Activated naive CD4-positive, alpha-beta T cell treated with anti-CD3 and anti-CD28 coated beads, Interleukin-2, amount 50 U/mL, for 16 hours (primary cell): ENCODE measurements at regions not wholly inside any gene's neighbourhood (a gene's known extent, or its start where the extent isn't known, plus 50 kb on each side); places are given as distances from the start of the nearest gene placed in this dataset.
"Not testable (repeated sequence)": the region's sequence is repeated elsewhere in the genome, so short reads cannot be mapped to it uniquely, and the experiment has no call there.

Experiments
- DNase-seq: peaks from one replicate; pipeline ENCODE4 v3.0.0-alpha.2; 2020

- DNase-seq: no peak
These were observed 76.0 kb upstream of the PICALM start for GRCh38 chr11:86144846-86145245.

GRCh38 chr11:86144087-86144486 is 75.2 kb upstream of the PICALM start:
- DNase-seq: not testable (repeated sequence)

DNA sequence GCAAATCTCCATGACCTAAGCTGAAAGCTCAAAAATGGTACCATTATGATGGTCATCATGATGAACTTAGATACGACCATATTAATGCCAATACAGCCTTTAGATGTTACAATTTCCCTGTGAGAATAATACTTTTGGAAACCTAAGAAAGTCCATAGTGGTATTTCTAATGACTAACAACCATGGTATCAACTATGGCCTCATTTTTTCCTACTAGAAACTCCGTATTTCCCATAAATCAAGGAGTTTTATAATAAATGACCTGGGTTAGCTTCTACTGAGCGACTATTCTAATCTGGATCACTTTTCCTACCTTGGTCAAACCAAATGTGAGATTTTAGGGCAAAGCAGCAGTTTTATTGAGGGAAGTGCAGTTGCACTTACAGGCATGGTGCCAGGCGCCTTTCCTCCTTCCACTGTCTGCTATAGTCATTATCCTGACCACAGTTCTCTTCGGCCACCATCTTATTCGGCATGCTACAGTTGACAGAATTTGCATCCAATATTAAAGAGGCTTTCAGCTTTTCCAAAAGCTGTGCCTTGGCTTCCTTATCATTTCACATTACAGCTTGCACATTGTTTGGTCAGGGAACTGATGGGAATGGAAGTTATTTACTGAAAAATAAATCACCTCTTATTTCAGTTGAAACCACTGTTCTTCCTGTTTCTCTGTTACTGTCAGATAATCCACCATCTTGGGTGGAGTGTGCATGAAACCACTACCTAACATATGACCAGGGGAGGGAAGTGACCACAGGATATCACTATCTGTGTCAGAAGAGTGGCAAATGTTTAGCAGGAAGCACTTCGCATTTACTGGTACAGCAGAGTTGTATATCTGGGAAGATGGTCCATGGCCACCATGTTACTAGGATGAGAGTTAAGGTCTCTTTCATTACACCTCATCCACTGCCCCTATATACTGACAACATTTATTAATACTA is 74.5 kb upstream of the PICALM start:
- no peak for DNase-seq

- no peak for DNase-seq
These were observed 73.3 kb upstream of the PICALM start for GRCh38 chr11:86142170-86142569.

GRCh38 chr11:86141727-86142126 is 72.8 kb upstream of the PICALM start:
- DNase-seq: no peak

GRCh38 chr11:86140334-86140990 is 71.6 kb upstream of the PICALM start:
- no peak for DNase-seq

DNA sequence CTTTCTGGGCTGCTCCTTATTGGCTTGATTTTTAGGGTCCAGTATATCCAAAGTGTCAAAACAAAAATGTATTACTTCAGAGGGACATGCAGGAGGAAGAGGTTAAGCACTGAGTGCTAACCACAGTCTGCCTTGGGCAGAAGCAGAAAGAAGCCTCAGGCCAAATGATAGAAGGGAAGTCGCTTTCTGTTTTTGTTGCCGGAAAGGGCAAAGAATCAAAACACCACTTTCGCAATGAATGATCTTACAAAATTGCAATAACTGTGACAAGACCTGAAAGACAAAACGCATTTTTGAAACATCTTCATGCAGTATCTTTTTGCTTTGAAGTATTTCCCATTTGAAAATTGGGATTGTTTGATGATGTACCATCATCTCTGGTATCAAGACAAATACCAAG is 70.1 kb upstream of the PICALM start:
- DNase-seq: no peak

DNA sequence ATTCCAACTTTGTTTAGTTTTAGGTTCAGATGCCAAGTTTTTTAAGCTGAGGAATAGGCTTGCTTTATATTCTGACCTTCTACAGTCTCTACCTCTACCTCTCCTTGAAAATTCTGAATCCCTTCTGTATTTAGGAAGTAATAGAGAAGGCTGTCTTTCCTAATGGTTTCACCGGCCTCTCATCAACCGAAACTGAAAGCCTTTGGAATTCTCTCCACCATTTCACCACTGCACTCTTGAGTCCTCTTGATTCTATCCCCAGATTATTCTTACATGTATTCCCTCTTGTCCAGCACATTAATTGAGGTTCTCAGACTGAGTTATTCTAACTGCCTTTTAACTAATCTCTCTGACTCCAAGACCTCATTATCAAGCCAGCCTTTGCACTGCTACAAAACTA is 67.7 kb upstream of the PICALM start:
- DNase-seq: no peak

- DNase-seq: no peak
These were observed 66.4 kb upstream of the PICALM start for GRCh38 chr11:86135319-86135714.

DNA sequence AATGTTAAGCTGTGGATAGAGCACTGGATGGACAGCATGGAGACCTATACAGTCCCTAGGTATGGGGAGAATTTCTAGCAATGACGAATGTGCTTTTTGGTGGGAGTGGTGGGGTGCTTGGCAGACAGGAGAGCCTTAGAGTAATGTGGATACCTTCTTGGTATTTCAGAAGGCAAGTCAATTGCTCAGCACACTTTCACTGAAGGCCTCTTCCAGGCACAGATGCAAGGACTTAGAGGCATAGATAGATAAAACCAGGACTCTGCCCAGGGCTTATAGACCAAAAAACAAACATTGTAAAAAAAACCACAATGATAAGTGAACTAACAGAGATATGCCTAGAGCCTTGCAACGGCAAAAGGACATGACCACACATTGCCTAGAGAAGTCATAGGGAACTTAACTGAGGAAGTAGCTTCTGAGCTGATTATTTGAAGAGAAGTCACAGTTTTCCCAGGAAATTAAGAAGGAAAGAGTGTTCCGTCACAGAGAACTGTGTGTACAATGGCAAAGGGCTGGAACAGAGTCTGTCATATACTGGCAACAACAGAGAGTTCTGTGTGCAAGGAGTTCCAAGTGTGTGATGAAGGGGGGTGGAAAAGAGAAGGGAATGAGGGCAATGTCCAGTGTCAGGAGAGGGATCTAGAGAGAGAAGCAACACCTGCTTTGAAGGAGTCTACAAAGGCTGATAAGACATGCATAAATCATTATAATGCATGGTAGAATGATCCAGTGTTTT is 65.9 kb upstream of the PICALM start:
- no peak for DNase-seq

DNA sequence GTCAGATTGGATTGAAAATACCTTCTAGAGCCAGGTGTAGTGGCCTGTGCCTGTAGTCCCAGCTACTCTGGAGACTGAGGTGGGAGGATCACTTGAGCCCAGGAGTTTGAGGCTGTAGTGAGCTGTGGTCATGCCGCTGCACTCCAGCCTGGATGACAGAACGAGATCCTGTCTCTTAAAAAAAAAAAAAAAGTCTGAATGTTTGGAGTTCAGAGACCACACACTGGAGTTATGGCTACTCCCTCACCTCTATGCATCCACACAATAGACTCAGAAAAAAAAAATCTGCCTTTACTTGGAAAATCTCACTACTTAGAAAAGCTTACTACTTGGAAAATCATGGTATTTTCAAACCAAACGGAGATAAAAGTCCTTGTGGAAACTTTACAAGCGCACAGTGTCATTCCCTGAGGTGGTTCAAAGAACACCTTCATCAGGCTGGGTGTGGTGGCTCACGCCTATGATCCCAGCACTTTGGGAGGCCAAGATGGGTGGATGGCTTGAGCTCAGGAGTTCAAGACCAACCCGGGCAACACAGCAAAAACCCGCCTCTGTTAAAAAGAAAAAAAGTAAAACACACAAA is 63.9 kb upstream of the PICALM start:
- no peak for DNase-seq

GRCh38 chr11:86129740-86130540 is 61.1 kb upstream of the PICALM start:
- DNase-seq: no peak

GRCh38 chr11:86128914-86129313 is 60.0 kb upstream of the PICALM start:
- DNase-seq: no peak

- no peak for DNase-seq
These were observed 58.0 kb upstream of the PICALM start for GRCh38 chr11:86126862-86127261.

DNA sequence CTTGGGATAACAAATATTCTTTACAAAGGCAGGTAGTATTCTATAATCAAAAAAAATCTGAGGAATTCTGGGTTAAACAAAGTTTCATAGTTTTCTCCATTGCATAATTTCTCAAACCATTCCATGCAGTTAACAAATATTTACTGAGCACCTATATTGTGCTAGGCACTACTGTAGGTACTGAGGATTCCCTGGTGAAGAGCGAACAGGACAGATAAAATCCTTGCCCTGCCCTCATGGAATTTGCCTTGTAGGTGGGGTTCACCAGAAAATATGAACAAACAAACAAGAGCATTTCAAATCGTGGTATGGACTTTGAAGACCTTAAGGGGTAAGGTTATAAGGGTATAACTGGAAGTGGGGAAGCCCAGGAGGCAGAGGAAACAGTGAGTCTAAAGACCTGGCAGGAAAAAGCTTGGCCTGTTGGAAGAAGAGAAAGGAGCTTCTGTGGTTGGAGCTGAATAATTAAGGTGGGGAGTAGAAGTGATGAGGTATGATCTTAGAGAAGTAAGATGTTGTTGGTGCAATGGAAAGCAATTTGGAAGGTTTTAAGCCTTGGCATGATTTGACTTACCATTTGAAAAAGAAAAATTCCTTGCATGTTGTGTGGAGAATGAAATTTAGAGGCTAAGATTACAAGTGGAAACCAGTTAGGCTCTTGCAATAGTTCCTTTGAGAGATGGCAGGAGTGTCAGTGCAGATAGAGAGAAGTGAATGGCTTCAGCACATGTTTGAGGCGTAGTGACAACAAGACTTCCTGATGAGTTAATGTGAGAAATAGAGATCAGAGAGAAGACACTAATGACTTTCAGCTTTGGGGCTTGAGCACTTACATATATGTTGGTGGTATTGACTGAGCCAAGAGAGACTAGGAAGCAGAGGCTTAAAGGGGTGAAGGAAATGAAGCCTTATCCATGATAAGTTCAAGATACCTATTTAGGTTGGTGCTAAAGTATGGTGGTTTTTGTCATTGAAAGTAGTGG is 55.7 kb upstream of the PICALM start:
- no peak for DNase-seq

DNA sequence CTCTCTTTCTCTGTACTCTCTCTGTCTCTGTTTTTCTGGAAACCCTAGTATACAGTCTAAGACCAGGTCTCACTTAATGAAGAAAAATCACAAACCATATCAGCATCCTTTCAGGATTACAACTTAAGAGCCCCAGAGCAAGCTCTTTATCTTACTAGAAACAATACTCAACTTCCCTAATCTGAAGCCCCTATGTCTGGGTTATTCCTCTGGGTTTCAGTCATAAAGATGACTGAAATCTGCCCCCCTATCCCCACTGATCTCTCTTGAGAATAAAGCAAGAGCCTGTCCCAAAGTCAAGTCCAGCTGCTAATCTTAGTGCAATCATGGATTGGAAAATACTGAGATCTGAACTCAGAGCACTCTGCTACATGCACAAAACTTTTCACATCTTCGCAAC is 53.9 kb upstream of the PICALM start:
- DNase-seq: no peak

GRCh38 chr11:86120807-86121206 is 51.9 kb upstream of the PICALM start:
- DNase-seq: no peak

GRCh38 chr11:86119906-86120305 is 51.0 kb upstream of the PICALM start:
- no peak for DNase-seq

GRCh38 chr11:86119077-86119476 is 50.2 kb upstream of the PICALM start:
- no peak for DNase-seq
